ENCODE measurements at regions not wholly inside any gene's neighbourhood (a gene's known extent, or its start where the extent isn't known, plus 50 kb on each side); places are given as distances from the start of the nearest gene placed in this dataset.

GRCh38 chr3:118564800-118565199, 469.8 kb downstream of the IGSF11 start:
- in situ Hi-C loops (cut with HindIII; ENCODE audit: low sequenced_read_pairs): no loop called here
- no peak for DNase-seq (ENCODE audit: low read depth, low spot score)
- TF ChIP-seq, protein P1, sequence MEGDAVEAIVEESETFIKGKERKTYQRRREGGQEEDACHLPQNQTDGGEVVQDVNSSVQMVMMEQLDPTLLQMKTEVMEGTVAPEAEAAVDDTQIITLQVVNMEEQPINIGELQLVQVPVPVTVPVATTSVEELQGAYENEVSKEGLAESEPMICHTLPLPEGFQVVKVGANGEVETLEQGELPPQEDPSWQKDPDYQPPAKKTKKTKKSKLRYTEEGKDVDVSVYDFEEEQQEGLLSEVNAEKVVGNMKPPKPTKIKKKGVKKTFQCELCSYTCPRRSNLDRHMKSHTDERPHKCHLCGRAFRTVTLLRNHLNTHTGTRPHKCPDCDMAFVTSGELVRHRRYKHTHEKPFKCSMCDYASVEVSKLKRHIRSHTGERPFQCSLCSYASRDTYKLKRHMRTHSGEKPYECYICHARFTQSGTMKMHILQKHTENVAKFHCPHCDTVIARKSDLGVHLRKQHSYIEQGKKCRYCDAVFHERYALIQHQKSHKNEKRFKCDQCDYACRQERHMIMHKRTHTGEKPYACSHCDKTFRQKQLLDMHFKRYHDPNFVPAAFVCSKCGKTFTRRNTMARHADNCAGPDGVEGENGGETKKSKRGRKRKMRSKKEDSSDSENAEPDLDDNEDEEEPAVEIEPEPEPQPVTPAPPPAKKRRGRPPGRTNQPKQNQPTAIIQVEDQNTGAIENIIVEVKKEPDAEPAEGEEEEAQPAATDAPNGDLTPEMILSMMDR (IDR thresholded peaks at IDR 0.05; ENCODE audit: low read depth, low read length): no peak
- H3K4me3 ChIP-seq (ENCODE audit: low read depth, low read length): no peak overlapping the region

DNA sequence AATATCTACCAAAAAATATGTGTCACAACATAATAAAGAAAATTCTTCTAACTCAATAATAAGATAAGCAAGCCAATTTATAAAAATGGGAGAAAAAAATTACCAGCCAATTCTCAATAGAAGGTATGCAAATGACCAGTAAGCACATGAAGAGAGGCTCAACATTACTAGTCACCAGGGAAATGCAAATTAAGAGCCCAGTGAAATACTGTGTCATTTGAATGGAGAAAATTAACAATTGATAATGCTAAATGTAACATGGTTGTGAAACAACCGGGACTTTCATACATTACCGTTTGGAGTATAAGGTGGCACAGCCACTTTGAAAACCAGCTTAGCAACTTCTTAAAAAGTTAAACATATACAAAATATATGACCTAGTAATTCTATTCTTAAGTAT, 460.7 kb downstream of the IGSF11 start:
- H3K4me3 ChIP-seq (ENCODE audit: low read depth, low read length): no peak overlapping the region
- no peak for DNase-seq (ENCODE audit: low read depth, low spot score)
- TF ChIP-seq, protein P1 (IDR thresholded peaks at IDR 0.05; ENCODE audit: low read depth, low read length): no peak
- in situ Hi-C loops (cut with HindIII; ENCODE audit: low sequenced_read_pairs): no loop called here

GRCh38 chr3:118577055-118577777, 457.4 kb downstream of the IGSF11 start:
- H3K4me3 ChIP-seq (ENCODE audit: low read depth, low read length): no peak overlapping the region
- DNase-seq (ENCODE audit: low read depth, low spot score): no peak
- TF ChIP-seq, protein P1 (IDR thresholded peaks at IDR 0.05; ENCODE audit: low read depth, low read length): no peak
- in situ Hi-C loops (cut with HindIII; ENCODE audit: low sequenced_read_pairs): no loop called here

DNA sequence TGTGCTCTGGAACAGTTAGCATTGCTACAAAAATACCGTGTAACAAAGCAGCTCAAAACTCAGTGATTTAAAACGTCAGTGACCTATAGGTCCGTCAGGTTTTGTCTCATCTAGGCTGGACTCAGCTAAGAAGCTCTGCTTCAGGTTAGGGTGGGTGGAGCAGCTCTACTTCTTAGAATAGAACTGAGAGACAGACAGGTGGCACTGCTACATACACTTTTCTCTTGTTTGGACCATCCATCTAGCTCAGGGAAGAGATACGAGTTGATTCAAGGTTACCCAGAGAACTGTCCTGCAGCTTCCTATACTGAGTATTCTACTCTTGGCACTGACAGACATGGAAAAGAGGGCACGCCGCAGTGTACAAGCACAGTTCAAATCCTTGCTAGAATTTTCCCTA, 456.1 kb downstream of the IGSF11 start:
- in situ Hi-C loops (cut with HindIII; ENCODE audit: low sequenced_read_pairs): no loop called here
- H3K4me3 ChIP-seq (ENCODE audit: low read depth, low read length): no peak overlapping the region
- TF ChIP-seq, protein P1 (IDR thresholded peaks at IDR 0.05; ENCODE audit: low read depth, low read length): no peak
- DNase-seq (ENCODE audit: low read depth, low spot score): no peak

DNA sequence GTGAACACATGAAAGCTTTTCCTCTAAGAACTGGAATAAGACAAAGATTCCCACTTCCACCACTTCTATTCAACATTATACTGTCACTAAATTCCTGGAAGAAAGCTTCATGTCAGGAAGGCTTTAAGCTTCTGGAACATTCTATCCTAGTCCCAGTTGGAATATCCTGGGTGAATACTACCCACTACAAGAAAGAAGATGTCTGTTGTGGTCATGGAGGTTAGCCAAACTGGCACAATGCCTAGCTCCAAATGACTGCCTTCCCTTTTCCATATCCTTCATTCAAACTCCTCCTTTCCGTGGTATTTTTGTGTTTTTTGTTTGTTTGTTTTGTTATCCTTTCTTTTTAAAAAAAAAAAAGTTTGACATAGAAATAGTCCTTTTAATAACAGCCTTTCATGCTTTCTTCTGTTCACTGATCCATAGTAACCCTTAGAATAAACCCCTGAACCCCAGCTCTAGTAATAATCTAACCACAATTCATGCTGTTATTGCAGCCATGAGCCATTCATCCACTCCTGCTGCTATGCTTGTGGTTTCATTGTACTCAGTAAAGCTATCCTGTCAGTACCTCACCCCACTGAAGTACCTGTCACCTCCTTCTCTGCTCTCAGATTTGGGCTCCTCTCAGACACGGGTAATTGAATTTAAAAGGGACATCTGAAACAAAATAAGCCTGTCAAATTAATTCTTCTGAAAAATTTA, 447.5 kb downstream of the IGSF11 start:
- DNase-seq (ENCODE audit: low read depth, low spot score): no peak
- TF ChIP-seq, protein P1 (IDR thresholded peaks at IDR 0.05; ENCODE audit: low read depth, low read length): no peak
- H3K4me3 ChIP-seq (ENCODE audit: low read depth, low read length): no peak overlapping the region
- in situ Hi-C loops (cut with HindIII; ENCODE audit: low sequenced_read_pairs): no loop called here

DNA sequence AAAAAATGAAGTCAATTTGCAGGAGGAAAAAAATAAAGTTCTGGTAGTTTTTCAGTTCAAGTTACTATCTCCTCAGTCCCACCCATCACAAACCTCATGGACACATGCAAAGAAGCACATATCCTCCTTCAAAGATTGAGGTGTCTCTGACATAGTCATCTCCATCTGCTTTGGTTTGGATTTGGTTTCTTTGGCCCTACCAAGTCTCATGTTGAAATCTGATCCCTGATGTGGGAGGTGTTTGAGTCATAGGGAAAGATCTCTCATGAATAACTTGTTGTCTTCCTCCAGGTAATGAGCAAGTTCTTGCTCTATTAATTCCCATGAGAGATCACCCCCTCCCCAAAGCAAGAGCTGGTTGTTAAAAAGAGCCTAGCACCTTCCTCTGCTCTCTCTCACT, 446.8 kb downstream of the IGSF11 start:
- in situ Hi-C loops (cut with HindIII; ENCODE audit: low sequenced_read_pairs): no loop called here

More for the DNA sequence above, 446.8 kb downstream of the IGSF11 start:
- no peak overlapping the region for H3K4me3 ChIP-seq (ENCODE audit: low read depth, low read length)
- TF ChIP-seq, protein P1 (IDR thresholded peaks at IDR 0.05; ENCODE audit: low read depth, low read length): no peak
- DNase-seq (ENCODE audit: low read depth, low spot score): no peak

Data from astrocyte of the spinal cord (primary cell).